OCI-LY3 (cell line): ENCODE measurements at regions not wholly inside any gene's neighbourhood (a gene's known extent, or its start where the extent isn't known, plus 50 kb on each side); places are given as distances from the start of the nearest gene placed in this dataset.

Source experiments
- H2AFZ ChIP-seq: fragments of 200-600, 300-600 bp; shearing (Covaris generic); 2 replicates; pipeline ENCODE4 v1.6.0; 2014; ENCODE audit warnings: antibody characterized with exemption, low read depth, low read length
- H3K27ac ChIP-seq: fragments of 200-600, 300-600 bp; sonication (generic); 2 replicates; pipeline ENCODE4 v1.5.1; 2014; ENCODE audit warnings: mild to moderate bottlenecking, low read length, moderate library complexity, mixed read lengths
- H3K27me3 ChIP-seq: fragments of 200-600, 300-600 bp; sonication (generic); 2 replicates; pipeline ENCODE4 v1.6.1; 2014; ENCODE audit warnings: low read depth, low read length, mixed read lengths
- H3K36me3 ChIP-seq: fragments of 200-600, 300-600 bp; sonication (generic); replicated peaks from 2 replicates; pipeline ENCODE3; 2014; ENCODE audit warnings: low read depth, low read length, mixed read lengths
- H3K4me1 ChIP-seq: fragments of 300-600, 200-600 bp; sonication (generic); 2 replicates; pipeline ENCODE4 v1.6.1; 2014; ENCODE audit warnings: low read length, mixed read lengths
- H3K4me2 ChIP-seq: fragments of 200-600, 300-600 bp; sonication (generic); 2 replicates; pipeline ENCODE4 v1.6.1; 2014; ENCODE audit warnings: low read length, mixed read lengths
- H3K4me3 ChIP-seq: fragments of 300-600, 200-600 bp; sonication (generic); 2 replicates; pipeline ENCODE4 v1.5.1; 2014; ENCODE audit warnings: antibody characterized with exemption, mild to moderate bottlenecking, low read length, moderate library complexity
- H3K79me2 ChIP-seq: fragments of 300-600, 200-600 bp; shearing (Covaris generic); 2 replicates; pipeline ENCODE4 v1.6.1; 2014; ENCODE audit warnings: mild to moderate bottlenecking, low read length, mixed read lengths
- H3K9ac ChIP-seq: fragments of 300-600, 200-600 bp; shearing (Covaris generic); 2 replicates; pipeline ENCODE4 v1.6.0; 2014; ENCODE audit warnings: mild to moderate bottlenecking, low read length, moderate library complexity
- H3K9me3 ChIP-seq: fragments of 200-600, 300-600 bp; shearing (Covaris generic); 2 replicates; pipeline ENCODE4 v1.6.1; 2014; ENCODE audit warnings: low read length, mixed read lengths; ENCODE audit not compliant: insufficient read depth
- H4K20me1 ChIP-seq: fragments of 200-600, 300-600 bp; sonication (generic); 2 replicates; pipeline ENCODE4 v1.6.1; 2016; ENCODE audit warnings: low read length, mixed read lengths; ENCODE audit not compliant: insufficient read depth
- CTCF ChIP-seq: fragments of 200-600, 300-600 bp; sonication (generic); IDR thresholded peaks from 2 replicates; pipeline ENCODE4 v1.5.1; 2014; ENCODE audit warnings: antibody characterized with exemption, low read length, low read depth
- EZH2phosphoT487 ChIP-seq: fragments of 200-600 bp; shearing (Covaris generic); IDR thresholded peaks from 2 replicates; pipeline ENCODE4 v1.6.1; 2018; ENCODE audit warnings: antibody characterized with exemption, mixed run types, low read depth

GRCh38 chr3:146813496-146813895 is 208.3 kb upstream of the PLSCR5 start:
- TF ChIP-seq CTCF (no peak), EZH2phosphoT487 (no peak)
- Histone ChIP-seq H3K4me2 (no peak overlapping the region), H2AFZ (no peak overlapping the region), H3K9ac (no peak overlapping the region), H3K27ac (no peak overlapping the region), H3K4me1 (peaks cover 12% of the 10 kb centered on the region), H3K4me3 (no peak overlapping the region), H3K79me2 (no peaks in the 10 kb centered on the region), H3K36me3 (no peaks in the 10 kb centered on the region), H3K27me3 (no peaks in the 10 kb centered on the region), H4K20me1 (no peaks in the 10 kb centered on the region), H3K9me3 (no peaks in the 10 kb centered on the region)

GRCh38 chr3:146803745-146804144 is 198.6 kb upstream of the PLSCR5 start:
- H3K4me3 ChIP-seq = no peak overlapping the region
- no peaks in the 10 kb centered on the region for H3K36me3 ChIP-seq
- H3K27me3 ChIP-seq = no peaks in the 10 kb centered on the region
- no peak for TF ChIP-seq EZH2phosphoT487
- no peak for TF ChIP-seq CTCF
- peaks cover 5% of the 10 kb centered on the region; the same call in 1 of the 2 replicates for H3K4me1 ChIP-seq
- H3K9ac ChIP-seq = no peak overlapping the region
- no peaks in the 10 kb centered on the region for H4K20me1 ChIP-seq
- no peaks in the 10 kb centered on the region for H3K9me3 ChIP-seq
- H2AFZ ChIP-seq = no peak overlapping the region
- no peak overlapping the region for H3K4me2 ChIP-seq
- H3K79me2 ChIP-seq = no peaks in the 10 kb centered on the region
- H3K27ac ChIP-seq = no peak overlapping the region

- H3K4me2 ChIP-seq = no peak overlapping the region
- TF ChIP-seq EZH2phosphoT487 (no peak), CTCF (no peak)
- no peaks in the 10 kb centered on the region for H3K79me2 ChIP-seq
- no peak overlapping the region for H2AFZ ChIP-seq
- H3K27me3 ChIP-seq = no peaks in the 10 kb centered on the region
- no peaks in the 10 kb centered on the region for H3K36me3 ChIP-seq
- H3K9ac ChIP-seq = no peak overlapping the region
- H3K4me3 ChIP-seq = no peak overlapping the region
- no peaks in the 10 kb centered on the region for H4K20me1 ChIP-seq
- peaks cover 5% of the 10 kb centered on the region; the same call in 1 of the 2 replicates for H3K4me1 ChIP-seq
- no peaks in the 10 kb centered on the region for H3K9me3 ChIP-seq
- H3K27ac ChIP-seq = no peak overlapping the region
Observed at GRCh38 chr3:146801492-146801891, 196.3 kb upstream of the PLSCR5 start.

GRCh38 chr3:146800484-146800883 is 195.3 kb upstream of the PLSCR5 start:
- Histone ChIP-seq H3K27ac (no peak overlapping the region), H3K4me1 (peaks cover 5% of the 10 kb centered on the region; the same call in 1 of the 2 replicates), H3K4me2 (no peak overlapping the region), H3K4me3 (no peak overlapping the region), H2AFZ (no peak overlapping the region), H3K27me3 (no peaks in the 10 kb centered on the region), H3K79me2 (no peaks in the 10 kb centered on the region), H3K9me3 (no peaks in the 10 kb centered on the region), H4K20me1 (no peaks in the 10 kb centered on the region), H3K36me3 (no peaks in the 10 kb centered on the region), H3K9ac (no peak overlapping the region)
- no peak for TF ChIP-seq EZH2phosphoT487
- TF ChIP-seq CTCF = no peak
